OCI-LY7 (cell line): ENCODE measurements at regions not wholly inside any gene's neighbourhood (a gene's known extent, or its start where the extent isn't known, plus 50 kb on each side); places are given as distances from the start of the nearest gene placed in this dataset.

Source experiments
- CTCF ChIP-seq: fragments of 200-600 bp; sonication (generic); conservative IDR thresholded peaks from 2 replicates; pipeline ENCODE4 v1.5.1; 2014; ENCODE audit warnings: mild to moderate bottlenecking, antibody characterized with exemption, low read length, moderate library complexity, mixed read lengths
- EZH2phosphoT487 ChIP-seq: fragments of 200-600 bp; sonication (generic); IDR thresholded peaks from 2 replicates; pipeline ENCODE4 v1.6.1; 2018; ENCODE audit warnings: low read depth, borderline replicate concordance, mild to moderate bottlenecking, mixed run types, antibody characterized with exemption, low read length, moderate library complexity, mixed read lengths

- TF ChIP-seq CTCF (no peak), EZH2phosphoT487 (no peak)
These were observed 418.2 kb downstream of the GABRG2 start for GRCh38 chr5:162485666-162486292.
